Inferior parietal cortex (tissue), 1 donor: ENCODE measurements at regions not wholly inside any gene's neighbourhood (a gene's known extent, or its start where the extent isn't known, plus 50 kb on each side); places are given as distances from the start of the nearest gene placed in this dataset.
A peak's percentile ranks its signal among the peaks of the same experiment; 100 is the strongest.

ENCODE experiments used
- DNase-seq: peaks from one replicate; pipeline ENCODE4 v3.0.0-alpha.2; 2016; ENCODE audit errors: extremely low spot score

DNA sequence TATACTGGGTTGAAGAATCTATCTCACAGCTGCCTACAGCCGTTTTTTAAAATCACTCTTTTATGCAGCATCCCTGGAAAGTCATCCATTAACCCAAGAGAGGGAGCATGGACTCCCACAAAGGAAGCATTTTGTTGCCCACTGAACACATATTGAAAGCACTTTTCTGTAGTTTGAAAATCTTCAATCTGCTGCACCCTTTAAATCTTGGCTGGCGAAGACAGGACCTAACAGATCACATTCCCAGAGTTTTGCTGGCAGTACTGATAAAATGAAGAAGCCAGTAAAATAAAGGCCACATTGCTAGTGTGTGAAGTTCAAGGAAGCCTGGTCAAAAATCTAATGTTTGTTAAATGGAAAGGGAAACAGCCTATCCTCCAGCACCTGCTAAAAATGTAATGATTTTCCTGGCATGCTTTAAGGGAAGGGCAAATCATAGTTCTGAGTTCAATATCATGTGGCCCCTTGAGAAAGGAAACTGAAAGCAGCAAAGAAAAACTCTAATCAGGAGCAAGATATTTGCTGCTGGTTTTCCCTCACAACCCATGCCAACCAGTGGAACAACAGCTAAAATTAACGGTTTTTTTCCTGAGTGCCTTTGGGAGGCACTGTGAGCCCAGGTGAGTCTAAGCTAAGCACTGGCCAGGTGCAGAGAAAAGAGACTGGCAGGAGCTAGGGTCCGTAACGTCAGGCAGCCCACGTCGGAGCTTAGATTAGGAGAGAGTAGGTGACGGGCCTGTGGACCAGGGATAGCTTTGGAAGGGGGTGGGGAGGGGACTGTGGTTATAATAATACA, 97.9 kb upstream of the PALS2 start:
- no peak for DNase-seq

DNA sequence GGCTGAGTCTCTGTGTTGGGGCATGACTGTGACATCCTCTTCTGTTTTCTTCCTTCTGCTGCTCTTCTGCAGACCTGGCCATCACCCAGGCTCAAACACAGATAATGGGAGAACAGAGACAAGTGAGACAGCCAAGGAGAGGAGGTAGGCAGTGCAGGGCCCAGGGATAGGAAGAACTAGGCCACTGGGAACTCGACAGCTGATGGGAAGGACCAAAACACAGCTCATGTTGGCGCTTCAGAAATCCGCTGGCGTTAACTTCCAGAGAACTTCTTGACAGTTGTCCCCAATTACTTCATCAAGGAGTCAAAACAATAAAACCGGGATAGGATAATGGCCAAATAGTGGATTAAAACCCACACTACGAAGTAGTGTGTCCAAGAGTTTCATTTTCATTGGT, 97.0 kb upstream of the PALS2 start:
- no peak for DNase-seq

DNA sequence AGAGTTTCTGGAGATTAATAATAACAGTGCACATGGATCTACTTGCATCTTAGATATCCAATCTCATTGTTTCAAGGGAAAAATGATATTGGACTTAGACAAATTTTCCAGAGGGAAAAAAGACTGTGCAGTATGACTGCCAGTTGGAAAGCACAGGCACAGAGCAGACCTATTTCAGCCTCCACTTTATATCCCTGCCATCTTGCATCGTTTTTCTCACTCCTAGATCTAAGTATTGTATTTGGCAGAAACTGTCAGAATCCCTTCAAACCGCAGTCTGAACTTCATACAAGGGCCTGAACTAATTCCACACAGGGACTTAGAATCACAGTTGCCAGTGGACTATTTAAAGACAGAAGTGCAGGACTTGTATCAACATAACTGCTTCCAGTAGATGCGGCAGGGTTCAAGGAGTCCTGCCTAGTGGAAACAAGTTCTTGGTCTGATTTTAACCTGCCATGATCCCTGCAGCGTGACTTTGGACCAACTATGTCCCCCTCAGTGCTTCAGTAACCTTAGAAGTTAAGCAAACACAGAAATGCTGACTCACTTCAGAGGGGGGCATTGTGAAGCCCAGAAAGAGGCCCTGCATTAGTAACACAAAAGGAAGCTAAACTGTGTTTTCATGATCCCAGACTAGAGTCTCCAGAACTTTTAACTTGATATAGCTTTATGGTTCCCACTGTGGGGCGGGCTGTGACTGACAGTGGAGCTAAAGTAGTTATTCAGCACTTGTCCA, 95.7 kb upstream of the PALS2 start:
- DNase-seq = no peak

DNA sequence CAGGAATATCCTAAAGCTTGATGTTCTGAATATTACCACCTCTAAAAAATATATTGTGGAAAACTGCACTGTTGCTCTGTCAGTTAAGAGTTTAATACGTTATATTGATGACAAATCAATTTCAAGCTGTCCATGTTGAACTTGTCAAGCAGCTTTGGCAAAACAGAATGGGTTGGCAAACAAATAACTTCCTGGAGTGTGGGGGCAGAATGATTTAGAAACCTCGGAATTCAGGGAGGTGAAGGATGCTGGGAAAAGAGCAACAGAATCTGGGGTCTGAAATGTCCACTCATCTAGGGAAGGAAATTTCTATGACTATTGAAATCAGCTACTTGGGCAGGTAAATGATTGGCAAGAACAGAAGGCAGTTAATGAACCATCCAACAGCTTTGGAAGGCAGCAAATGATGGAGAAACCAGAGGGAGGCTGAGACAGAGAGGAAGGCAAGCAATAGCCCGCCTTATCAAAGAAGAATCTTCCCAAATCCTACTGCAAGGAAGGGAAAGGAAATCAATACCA, 95.1 kb upstream of the PALS2 start:
- no peak for DNase-seq

DNA sequence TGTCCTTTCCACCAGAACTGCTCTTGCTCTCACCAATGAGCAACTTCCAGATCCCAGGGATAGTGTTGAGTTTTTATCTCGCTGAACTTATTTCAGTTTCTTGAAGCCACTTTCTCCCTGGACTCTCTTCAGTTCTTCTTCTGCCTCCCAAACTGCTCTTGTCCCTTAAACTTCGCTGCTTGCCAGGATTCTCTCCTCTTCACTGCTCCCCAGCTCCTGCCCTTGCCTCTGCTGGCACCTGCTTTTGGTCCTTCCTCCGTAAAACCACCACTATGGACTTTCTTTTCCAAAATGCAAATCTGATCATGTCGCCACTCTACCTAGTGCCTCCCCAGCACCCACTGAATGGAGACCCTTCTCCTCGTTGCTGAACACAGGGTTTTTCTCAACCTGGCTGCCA, 92.8 kb upstream of the PALS2 start:
- no peak for DNase-seq

DNA sequence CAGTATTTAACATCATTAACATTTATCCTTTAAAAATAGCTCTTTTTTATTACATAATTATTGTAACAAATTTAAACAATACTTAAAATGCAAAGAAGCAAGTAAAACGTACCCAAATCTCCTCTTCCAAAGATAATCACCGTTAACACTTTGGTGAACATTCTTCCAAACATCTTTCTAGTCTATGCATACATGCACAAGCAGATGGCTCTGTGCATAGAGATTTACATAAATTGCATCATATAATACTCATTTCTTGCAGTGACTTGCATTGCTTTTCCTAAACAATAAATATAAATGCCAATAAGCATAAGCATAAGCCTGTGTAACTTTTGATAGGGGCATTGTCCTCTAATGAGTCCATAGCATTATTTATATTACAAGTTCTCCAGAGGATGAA, 89.4 kb upstream of the PALS2 start:
- DNase-seq = no peak

DNA sequence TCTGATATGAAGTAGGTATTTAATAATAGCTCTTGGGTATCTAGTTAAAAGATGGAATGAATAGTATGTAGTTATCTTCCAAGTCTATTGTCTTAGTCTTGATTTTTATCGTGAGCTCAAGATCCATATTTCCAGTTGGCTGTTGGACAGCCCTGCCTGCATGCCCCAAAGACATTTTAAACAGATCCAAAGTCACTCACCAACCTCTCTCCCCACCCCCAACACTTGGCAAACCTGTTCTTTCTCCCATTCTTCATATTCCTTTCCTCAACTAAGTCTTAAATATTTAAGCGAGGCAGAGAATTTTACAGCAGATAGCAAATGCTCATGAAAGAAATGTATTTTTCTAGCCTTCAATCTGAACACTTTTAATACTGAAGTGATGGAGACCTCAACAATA, 80.7 kb upstream of the PALS2 start:
- no peak for DNase-seq

DNA sequence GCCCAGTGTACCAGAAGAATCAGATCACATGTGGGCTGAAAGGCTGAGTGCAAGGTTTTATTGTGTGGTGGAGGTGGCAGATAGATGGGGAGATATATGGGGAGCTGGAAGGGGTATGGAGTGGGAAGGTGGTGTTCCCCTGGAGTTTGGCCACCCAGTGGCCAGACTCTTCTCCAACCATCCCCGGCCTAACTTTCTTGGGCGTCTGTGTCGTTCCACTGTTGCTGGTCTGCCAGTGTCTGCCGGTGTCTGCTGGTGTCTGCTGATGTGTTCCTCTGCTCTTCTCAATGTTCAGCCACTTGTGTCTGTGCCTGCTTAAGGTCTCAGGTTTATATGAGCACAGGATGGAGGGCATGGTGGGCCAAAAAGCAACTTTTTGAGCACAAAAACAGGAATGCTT, 78.4 kb upstream of the PALS2 start:
- no peak for DNase-seq

DNA sequence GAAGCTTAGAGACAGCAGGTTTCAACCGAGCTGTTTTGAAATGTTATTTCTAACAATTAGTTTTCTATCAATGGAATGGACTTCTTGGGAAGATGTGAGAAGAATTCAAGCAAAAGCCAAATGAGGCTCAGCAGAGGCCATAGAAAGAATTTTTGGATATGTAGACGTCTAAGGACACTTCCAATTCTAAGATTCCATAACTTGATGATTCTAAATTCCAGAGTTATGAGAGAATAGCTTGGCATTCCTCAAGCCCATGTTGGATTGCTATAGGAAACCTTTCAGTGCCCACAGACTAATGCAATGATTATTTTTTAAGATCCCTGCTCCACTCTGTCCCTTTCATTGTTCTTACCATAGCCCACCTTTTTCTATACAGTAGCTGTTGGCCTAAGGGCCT, 77.2 kb upstream of the PALS2 start:
- DNase-seq = no peak

DNA sequence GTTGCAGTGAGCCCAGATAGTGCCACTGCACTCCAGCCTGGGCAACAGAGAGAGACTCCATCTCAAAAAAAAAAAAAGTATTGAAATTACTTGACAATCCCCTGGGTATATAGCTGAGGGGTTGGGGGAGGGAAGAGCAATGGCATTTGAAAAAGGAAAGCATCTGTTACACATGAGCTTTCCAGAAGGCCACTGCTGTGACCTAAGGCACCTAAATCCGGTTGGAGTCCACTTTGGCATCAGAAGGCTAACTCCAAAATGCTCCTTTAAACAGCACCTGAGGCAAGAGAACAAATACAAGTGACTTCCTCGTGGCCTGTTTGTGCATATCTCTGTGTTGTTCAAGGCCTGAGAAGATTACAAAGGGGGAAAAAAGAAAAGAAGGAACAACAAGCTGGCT, 74.8 kb upstream of the PALS2 start:
- no peak for DNase-seq

DNA sequence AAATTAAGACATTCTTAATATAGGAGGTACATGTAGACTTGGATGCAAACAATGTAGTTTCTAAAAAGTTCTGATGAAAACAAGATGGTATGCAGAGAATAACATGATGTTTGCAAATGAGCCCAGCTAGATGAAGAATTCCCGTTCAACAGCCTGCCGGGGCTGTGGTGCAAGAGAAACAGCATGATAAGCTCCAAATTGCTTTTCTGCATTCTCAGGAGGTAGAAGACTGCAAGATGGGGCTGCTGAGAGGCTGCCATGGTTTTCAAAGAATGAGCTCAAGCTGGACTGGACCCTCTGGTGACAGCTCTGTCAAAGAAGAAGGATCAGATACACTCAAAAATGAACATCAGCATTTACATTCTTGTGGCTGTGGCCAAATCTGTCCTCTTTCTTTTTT, 73.4 kb upstream of the PALS2 start:
- no peak for DNase-seq

DNA sequence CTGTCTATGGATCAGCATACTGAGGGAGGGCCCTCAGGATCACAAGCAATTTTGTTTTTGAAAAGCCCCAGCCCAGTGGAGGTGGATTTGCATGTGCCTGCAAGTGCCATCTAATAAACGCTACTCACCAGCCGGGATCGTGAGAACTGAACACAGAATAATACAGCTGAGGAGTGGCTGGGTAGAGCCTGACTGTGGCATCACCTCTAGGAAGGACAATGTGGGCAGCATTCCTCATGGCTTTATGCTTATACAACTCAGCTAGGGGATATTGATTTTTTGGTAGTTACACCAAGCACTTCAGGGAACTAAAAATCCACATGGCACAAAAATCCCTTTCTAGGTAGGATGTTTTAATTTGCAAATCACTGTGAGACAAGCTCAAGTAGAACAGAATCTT, 72.7 kb upstream of the PALS2 start:
- no peak for DNase-seq

DNA sequence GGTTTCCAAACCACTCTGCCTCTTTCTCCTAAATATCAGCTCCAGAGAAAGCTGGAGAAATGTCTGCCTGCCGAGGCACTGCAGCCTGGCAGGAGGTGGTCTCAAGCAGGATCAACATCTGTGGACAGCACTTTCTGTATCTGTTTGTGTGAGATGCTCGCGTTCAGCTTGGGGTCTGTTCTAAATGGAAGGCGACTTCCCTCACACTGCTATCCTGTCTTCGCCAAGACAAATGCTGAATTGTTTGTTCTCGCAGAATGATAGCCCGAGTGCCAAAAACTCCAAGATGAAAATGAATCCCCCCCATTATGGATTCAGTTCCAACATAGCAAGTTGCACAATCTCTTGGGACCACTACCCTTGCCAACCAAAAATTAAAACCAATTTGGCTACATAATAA, 72.2 kb upstream of the PALS2 start:
- peak; percentile 39 for DNase-seq

DNA sequence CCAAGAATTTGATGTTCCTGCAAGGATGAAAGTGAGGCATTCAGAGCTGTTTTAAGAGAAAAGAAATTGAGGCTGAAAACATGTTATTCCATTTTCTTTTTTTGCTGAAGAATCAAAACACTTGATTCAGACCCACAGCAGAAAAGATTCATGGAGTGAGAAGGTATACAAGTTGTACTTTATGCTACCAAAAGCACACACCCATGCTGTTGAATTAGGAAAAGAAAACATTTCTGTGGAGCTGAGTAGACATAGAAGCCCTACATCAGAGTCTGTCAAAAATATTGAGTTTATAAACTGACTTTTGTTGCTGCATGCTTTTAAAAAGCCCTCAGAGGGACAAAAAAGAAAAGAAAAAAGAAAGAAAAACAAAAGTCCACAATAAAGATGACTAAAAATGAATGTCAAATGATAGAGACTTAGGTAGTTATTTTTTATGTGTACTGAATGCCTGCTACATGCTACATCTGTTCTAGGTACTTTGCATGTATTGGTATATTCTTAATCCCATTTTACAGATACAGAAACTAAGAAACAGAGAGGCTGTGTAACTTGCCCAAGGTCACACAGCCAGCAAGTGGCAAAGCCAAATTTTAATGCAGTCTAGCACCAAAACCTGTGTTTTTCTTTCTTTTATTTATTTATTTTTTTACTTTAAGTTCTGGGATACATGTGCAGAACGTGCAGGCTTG, 71.7 kb upstream of the PALS2 start:
- DNase-seq = peak; percentile 37

DNA sequence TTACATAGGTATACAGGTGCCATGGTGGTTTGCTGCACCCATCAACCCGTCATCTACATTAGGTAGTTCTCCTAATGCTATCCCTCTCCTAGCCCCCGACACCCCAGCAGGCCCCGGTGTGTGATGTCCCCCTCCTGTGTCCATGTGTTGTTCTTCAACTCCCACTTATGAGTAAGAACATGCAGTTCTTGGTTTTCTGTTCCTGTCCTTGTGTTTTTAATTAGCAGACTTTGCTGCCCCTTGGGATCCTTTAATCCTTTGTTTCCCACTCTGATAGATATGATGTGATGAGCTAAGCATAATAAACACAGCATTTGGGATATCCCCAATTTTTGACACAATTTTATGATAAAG, 71.1 kb upstream of the PALS2 start:
- no peak for DNase-seq

DNA sequence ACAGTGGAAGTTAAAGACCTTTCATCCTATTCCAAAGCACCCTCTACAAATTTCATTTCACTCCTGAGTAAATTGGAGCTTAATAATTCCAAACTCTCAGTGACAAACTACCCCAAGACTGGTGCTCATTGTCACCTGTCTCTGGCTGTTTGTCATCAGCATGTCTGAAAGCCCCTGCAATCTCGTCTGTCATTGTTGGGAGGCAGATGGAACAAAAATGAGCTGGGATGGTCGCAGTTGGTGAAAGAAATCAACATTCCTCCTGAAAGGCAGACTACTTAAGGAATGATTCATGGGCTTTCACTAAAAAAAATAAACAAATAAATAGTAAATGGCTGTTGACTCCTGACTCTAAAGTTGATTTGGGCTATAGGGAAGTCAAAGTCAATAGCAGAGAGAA, 69.7 kb upstream of the PALS2 start:
- no peak for DNase-seq

DNA sequence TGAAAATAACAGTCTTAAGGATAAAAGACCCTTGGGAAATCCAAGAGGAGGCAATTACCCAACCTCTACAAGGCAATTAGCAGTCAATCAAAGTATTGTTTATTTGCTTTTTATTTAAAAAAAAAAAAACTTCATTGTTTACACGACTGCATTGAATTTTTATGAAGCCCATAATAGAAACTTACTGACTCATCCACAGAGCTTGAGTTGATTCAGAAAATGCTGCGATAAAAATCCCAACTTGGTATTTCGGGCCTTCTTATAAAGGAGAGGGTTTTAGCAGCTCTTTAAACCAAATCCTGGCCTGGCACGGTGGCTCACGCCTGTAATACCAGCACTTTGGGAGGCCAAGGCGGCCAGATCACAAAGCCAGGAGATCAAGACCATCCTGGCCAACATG, 69.2 kb upstream of the PALS2 start:
- peak; percentile 34 for DNase-seq

DNA sequence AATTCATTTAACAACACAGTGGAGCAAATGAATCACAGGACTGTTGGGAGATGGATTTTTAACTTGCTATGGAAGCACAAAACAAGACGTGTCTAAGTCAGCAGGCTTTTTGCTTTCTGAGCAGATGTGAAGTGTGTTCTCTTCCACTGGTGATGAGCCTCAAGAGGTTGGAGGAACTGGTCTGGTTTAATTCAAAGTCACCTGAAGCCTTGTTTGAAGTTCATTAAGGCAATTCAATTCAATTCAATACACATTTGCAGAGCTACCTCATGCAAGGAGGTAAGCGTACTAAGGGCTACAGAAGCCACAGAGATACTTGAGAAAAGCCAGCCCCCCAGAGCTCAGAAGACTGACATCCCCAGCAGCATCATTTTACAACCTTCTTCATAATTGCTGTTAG, 68.4 kb upstream of the PALS2 start:
- DNase-seq = no peak

DNA sequence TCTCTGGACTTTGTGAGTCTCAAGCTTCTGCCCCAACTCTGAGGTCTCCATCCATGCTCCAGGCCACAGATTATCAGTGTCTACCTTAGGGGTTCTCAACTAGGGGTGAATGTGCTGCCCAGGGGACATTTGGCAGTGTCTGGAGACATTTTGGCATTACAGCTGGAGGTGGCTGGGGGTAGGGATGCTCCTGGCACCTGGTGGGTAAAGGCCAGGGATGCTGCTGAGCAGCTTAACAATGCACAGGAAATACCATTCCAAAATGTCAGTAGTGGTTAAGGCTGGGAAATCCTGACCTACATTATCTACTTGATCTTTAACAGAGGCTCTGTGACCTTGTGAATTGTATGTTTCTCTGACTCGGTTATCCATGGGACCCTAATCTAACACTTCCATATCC, 67.3 kb upstream of the PALS2 start:
- no peak for DNase-seq

DNA sequence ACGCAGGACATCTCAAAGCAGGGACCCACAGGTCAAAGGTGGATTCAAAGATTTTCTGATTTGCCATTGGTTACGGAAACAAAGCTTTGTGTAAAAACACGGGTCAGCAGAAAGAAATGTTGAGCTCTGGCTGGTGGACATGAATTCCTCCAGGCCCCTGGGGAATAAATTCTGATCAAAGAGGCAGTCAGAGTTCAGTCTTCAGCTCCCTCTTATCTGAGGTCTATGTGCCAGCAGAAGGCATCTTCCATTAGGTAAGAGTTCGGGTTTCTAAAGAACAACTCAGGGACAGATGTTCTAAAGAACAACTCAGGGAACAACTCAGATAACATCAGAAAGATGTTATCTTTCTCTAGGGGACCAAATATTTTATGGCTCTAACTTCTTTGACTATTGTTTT, 64.9 kb upstream of the PALS2 start:
- DNase-seq = no peak

DNA sequence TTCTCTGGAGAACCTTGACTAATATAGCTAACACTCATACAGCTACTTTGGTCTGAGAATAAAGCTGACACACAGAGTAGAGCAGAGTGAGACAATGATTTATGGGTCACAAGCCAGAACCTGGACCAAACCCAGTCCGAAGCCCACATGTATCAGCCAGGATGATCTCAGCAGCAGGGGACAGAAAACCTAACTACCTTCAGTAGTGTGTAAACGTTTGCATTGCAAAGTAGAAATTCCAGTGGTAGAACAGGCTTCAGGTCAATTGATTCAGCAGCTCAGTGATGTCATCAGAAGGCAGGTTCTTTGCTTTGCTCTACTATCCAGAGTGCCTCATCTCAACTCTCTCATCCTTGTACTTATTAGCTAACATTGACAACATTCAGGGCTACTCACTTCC, 62.5 kb upstream of the PALS2 start:
- no peak for DNase-seq

DNA sequence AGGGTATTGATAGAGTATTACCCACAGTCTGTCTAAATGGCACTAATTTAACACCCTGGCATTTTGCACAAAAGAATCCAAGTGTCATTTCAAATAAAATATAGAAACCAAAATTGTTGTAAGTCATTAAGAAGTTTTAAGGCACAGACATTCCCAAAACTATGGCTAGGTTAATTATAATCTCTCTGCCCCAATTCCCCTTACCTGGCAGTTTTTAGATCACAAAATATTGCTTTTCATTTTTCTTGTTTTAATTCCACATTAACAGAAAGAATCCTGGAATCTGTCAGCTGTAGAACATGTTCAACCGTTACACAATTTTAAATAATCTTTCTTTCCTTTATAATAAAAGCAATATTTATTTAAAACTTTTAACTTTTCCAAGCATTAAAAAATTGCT, 56.1 kb upstream of the PALS2 start:
- no peak for DNase-seq
